GM18499 (cell line): ENCODE measurements at regions not wholly inside any gene's neighbourhood (a gene's known extent, or its start where the extent isn't known, plus 50 kb on each side); places are given as distances from the start of the nearest gene placed in this dataset.
"Not testable (repeated sequence)": the region's sequence is repeated elsewhere in the genome, so short reads cannot be mapped to it uniquely, and the experiment has no call there.

ENCODE experiments used
- ATAC-seq: cut with Tn5 transposase; IDR thresholded peaks from one replicate; pipeline ENCODE4 v1.9.1; 2021; ENCODE audit warnings: moderate number of reproducible peaks; ENCODE audit not compliant: insufficient read depth, unreplicated experiment

DNA sequence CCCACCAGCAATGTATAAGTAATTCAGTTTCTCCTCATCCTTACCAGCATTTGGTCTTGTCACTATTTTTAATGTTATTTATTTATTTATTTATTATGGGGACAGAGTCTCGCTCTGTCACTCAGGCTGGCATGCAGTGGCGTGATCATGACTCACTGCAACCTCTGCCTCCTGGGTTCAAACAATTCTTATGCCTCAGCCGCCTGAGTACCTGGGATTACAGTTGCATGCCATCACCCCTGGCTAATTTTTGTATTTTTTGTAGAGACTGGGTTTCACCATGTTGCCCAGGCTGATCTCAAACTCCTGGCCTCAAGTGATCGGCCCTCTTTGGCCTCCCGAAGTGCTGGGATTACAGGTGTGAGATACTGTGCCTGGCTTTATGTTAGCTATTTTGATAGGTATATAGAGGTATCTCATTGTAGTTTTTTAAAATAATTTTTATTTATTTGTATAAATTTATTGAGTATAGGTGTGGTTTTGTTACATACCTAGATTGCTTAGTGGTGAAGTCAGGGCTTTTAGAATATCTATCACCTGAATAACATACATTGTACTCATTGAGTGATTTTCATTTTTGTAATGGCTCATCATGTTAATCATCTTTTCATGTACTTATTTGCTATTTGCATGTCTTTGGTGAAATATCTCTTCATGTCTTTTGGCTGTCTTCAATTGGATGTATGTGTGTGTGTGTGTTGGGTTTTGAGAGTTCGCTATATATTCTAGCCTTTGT, 53.3 kb downstream of the TANC2 start:
- ATAC-seq: no peak

GRCh38 chr17:63022567-63022966, 56.5 kb downstream of the TANC2 start:
- ATAC-seq: no peak

- ATAC-seq: no peak
Measured at GRCh38 chr17:63023049-63023448, 57.0 kb downstream of the TANC2 start.

- no peak for ATAC-seq
Measured at GRCh38 chr17:63024201-63024600, 58.2 kb downstream of the TANC2 start.

- no peak for ATAC-seq
Measured at GRCh38 chr17:63024716-63025115, 58.7 kb downstream of the TANC2 start.

- not testable (repeated sequence) for ATAC-seq
Measured at GRCh38 chr17:63025637-63026036, 59.6 kb downstream of the TANC2 start.

- no peak for ATAC-seq
Measured at GRCh38 chr17:63029541-63029940, 63.5 kb downstream of the TANC2 start.

GRCh38 chr17:63032142-63032541, 66.1 kb downstream of the TANC2 start:
- no peak for ATAC-seq

DNA sequence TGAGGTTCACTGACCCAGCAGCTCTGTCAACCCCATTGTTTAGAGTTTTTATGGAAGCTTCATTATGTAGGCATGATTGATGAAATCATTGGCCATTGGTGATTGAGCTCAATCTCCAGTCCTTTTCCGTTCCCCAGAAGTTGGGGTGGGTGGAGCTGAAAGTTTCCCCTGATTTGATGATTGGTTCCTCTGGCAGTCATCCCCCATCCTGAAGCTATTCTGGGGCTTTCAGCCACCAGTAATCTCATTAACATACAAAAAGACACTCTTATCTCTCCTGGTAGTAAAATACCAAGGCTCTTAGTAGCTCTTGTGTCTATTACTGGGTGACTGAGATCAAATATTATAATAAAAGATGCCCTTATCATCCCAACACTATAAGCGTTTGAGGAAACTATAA, 67.1 kb downstream of the TANC2 start:
- ATAC-seq: no peak

DNA sequence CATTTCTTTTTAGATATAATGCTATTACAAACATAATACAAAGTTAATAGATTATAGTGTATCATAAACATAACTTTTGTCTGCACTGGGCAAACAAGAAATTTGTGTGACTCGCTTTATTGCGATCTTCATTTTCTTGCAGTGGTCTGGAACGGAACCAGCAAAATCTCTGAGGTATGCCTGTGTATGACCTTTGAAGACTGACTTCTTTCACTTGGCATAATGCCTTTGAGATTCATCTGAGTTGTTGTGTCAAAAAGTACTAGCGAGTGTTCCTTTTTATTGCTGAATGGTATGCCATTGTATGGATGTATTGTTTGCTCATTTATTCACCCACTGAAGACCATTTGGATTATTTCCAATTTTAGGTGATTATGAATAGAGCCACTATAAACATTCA, 69.2 kb downstream of the TANC2 start:
- no peak for ATAC-seq

DNA sequence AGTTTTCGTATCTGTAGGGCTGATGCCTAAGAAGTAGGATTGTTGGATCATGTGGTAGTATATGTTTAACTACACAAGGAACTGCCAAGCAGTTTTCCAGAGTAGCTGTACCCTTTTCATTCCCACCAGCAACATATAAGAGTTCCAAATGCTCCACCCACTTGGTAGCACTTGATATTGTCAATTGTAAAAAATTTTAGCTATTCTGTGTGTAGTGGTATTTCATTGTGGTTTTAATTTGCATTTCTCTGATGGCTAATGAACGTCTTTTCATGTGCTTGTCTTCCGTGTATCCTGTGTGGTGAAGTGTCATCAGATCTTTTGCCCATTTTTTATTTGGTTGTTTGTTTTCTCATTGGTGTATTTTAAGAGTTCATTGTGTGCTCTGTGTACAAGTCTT, 69.7 kb downstream of the TANC2 start:
- no peak for ATAC-seq

- ATAC-seq: no peak
Measured at GRCh38 chr17:63039342-63039741, 73.3 kb downstream of the TANC2 start.

DNA sequence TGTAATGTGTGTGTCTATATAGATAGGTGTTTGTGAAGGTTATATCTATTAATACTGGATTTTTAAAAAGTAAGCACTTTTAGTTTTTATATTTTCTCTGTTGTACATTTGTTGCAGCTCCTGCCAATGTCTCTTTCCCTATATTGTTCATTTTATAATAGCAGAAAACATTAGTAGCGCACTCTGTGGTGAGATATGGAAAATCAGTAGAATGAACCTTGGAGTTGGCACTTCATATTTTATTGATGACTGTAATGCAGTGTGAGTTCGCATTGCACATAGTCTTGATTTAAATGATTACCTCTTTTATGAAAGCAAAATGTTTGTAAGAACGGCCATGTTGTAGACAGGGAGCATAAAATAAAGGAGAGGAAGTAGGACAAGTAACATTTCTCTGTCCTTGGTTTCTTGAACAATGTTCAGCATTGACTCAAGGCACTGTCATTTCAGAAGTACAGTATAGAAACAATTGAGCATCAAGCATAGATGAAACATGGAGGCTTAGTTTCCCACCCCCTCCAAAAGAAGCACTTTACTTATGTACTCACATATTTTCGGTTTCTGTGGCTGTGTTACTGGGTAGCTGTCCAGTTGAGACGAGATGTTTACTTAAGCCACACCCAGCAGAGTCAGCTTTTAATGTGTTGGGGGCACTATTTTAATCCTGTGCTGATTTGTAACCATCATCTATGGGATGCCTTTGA, 74.0 kb downstream of the TANC2 start:
- no peak for ATAC-seq

DNA sequence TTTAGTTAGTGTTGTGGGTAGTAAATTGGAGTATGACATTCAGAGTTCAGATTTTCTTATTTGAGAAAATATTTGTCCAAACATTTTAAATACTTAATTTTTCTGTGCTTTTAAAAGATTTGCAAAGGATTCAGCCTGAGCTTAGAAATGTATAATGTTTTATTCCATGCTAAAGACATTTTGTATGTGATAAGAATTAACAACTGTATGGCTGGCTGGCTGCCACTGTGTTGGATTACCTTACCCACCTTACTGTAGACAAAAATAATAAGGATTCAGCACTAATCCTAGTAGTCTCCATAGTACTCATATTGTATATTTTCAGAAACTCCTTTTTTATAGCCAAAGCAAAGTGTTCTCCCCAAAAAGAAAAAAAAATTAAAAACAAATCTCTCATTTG, 74.8 kb downstream of the TANC2 start:
- ATAC-seq: no peak

- ATAC-seq: no peak
Measured at GRCh38 chr17:63041251-63041650, 75.2 kb downstream of the TANC2 start.

DNA sequence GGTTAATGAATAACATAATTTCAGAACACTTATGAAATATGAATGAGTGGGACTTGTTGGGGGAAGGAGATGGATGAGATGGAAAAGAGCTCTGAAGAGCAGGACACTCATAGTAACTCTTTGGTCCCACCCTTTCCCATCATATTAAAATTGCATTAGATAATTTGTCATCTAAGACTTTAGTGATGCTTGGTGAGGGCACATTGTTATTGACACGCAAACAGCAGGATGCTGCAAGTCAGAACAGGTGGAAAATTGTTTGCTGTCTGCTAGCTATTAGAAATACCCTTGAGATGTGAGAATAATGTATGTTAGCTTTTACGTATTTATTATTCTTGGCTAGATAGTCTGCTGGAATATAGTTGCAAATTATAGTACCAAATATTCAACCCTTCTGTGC, 75.7 kb downstream of the TANC2 start:
- no peak for ATAC-seq

DNA sequence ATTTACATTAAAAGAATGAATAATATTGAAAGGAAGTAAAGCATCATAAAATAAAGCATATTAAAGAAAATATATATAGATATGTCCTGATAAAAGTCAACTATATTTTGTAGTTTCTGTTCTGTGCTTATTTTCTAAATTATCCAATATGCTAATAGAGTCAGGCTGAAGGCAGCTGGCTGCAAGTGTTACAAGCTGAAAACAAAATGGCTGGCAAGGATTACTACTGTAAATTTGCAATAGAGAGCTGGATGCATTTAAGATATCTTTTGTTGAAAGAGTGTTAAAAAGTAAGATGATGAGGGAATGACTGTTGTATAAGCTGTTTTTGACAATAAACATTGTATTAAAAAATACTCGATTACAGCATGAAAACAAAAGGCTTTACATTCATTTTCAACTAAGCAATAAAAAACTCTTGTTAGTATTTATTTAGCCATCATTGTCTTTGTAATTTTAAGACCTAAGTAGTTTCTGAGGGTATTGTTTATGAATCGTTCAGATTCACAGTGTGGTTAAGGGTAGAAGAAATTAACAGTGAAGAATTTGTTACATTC, 76.3 kb downstream of the TANC2 start:
- ATAC-seq: no peak

- ATAC-seq: not testable (repeated sequence)
Measured at GRCh38 chr17:63057560-63057959, 91.5 kb downstream of the TANC2 start.

GRCh38 chr17:63066158-63066813, 100.3 kb downstream of the TANC2 start:
- no peak for ATAC-seq

- ATAC-seq: no peak
Measured at GRCh38 chr17:63069245-63069644, 103.2 kb downstream of the TANC2 start.

DNA sequence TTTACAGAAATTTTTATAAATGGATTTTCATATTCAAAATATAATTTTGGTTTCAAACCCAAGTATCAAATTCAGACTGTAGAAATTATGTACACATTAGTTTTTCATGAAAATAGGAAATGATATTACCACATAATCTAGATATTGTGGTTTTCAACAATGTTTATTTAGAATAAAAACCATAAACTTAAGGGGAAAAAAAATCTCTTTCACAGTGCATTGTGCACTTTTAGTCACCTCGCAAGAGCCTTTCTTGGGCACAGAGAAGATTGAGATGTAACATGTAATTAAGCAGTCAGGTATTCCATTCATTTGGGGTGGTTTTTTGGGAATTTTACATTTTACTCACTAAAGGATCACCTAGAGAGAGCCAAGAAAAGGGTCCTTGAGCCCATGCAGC, 104.0 kb downstream of the TANC2 start:
- no peak for ATAC-seq
